Umbilical cord (tissue), 1 donor: ENCODE measurements at regions not wholly inside any gene's neighbourhood (a gene's known extent, or its start where the extent isn't known, plus 50 kb on each side); places are given as distances from the start of the nearest gene placed in this dataset.
A peak's percentile ranks its signal among the peaks of the same experiment; 100 is the strongest.

Experiments
- DNase-seq: peaks from one replicate; pipeline ENCODE4 v3.0.0-alpha.2; 2015; ENCODE audit warnings: low spot score

GRCh38 chr12:114750917-114751316, 66.9 kb upstream of the TBX3 start:
- peak; percentile 73 for DNase-seq

GRCh38 chr12:114749065-114749464, 65.1 kb upstream of the TBX3 start:
- DNase-seq: no peak

- DNase-seq: no peak
These were observed 63.3 kb upstream of the TBX3 start for GRCh38 chr12:114747012-114747858.

GRCh38 chr12:114746297-114747011, 62.5 kb upstream of the TBX3 start:
- no peak for DNase-seq

- no peak for DNase-seq
These were observed 60.7 kb upstream of the TBX3 start for GRCh38 chr12:114744691-114745090.

- no peak for DNase-seq
These were observed 60.3 kb upstream of the TBX3 start for GRCh38 chr12:114744285-114744684.

- no peak for DNase-seq
These were observed 59.8 kb upstream of the TBX3 start for GRCh38 chr12:114743799-114744198.

GRCh38 chr12:114743289-114743688, 59.3 kb upstream of the TBX3 start:
- DNase-seq: no peak

- DNase-seq: no peak
These were observed 58.4 kb upstream of the TBX3 start for GRCh38 chr12:114742363-114742762.

GRCh38 chr12:114741940-114742339, 58.0 kb upstream of the TBX3 start:
- DNase-seq: no peak

- DNase-seq: no peak
These were observed 56.5 kb upstream of the TBX3 start for GRCh38 chr12:114740448-114740847.

GRCh38 chr12:114738460-114739184, 54.6 kb upstream of the TBX3 start:
- no peak for DNase-seq

GRCh38 chr12:114735680-114736374, 51.9 kb upstream of the TBX3 start:
- no peak for DNase-seq

- DNase-seq: no peak
These were observed 51.0 kb upstream of the TBX3 start for GRCh38 chr12:114735011-114735410.

- no peak for DNase-seq
These were observed 49.9 kb upstream of the TBX3 start for GRCh38 chr12:114733919-114734318.
